ENCODE measurements at regions not wholly inside any gene's neighbourhood (a gene's known extent, or its start where the extent isn't known, plus 50 kb on each side); places are given as distances from the start of the nearest gene placed in this dataset.

- TF ChIP-seq ZBTB40 (IDR thresholded peaks at IDR 0.05; ENCODE audit: borderline replicate concordance) (no peak), CUX1 (IDR thresholded peaks at IDR 0.05; ENCODE audit: insufficient replicate concordance, low read depth, low read length) (no peak), ZNF207 (IDR thresholded peaks at IDR 0.05; ENCODE audit: borderline replicate concordance) (no peak), ZNF622 (IDR thresholded peaks at IDR 0.05) (no peak), SP1 (IDR thresholded peaks at IDR 0.05; ENCODE audit: low read depth, low read length) (no peak), BCL11A (IDR thresholded peaks at IDR 0.05; ENCODE audit: low read depth, low read length) (no peak), ETV6 (conservative IDR thresholded peaks at IDR 0.05 in 1 of 2, IDR thresholded peaks at IDR 0.05 in 1 of 2; ENCODE audit: borderline replicate concordance in 1 of 2, low read depth in 1 of 2) (no peak), BRCA1 (IDR thresholded peaks at IDR 0.05; ENCODE audit: low read depth, low read length) (no peak), NFYB (IDR thresholded peaks at IDR 0.05; ENCODE audit: insufficient read depth, low read depth, low read length) (no peak), MTA2 (IDR thresholded peaks at IDR 0.05; ENCODE audit: low read depth) (no peak)
These were observed 114.7 kb upstream of the OTOS start (continued) for GRCh38 chr2:240255165-240255491.

Measured in GM12878 (cell line).